ENCODE measurements at regions not wholly inside any gene's neighbourhood (a gene's known extent, or its start where the extent isn't known, plus 50 kb on each side); places are given as distances from the start of the nearest gene placed in this dataset.

- Histone ChIP-seq H3K4me3 (ENCODE audit: low read length in 2 of 2) (no peak overlapping the region), H3K9ac (ENCODE audit: low read depth in 1 of 2, low read length in 2 of 2) (no peak overlapping the region), H3K27me3 (ENCODE audit: control insufficient read depth in 2 of 2, insufficient read depth in 2 of 2, low read length in 2 of 2) (no peaks in the 10 kb centered on the region), H3K27ac (ENCODE audit: low read depth in 2 of 2, low read length in 2 of 2) (no peak overlapping the region), H3K36me3 (ENCODE audit: control insufficient read depth in 2 of 2, insufficient read depth in 2 of 2, low read length in 2 of 2) (no peaks in the 10 kb centered on the region), H3K9me3 (ENCODE audit: control insufficient read depth in 2 of 2, low read length in 2 of 2) (no peaks in the 10 kb centered on the region), H3K4me1 (ENCODE audit: control insufficient read depth in 2 of 2, insufficient read depth in 2 of 2, low read length in 2 of 2) (no peaks in the 10 kb centered on the region)
Measured at GRCh38 chr3:28948685-28949084, 332.2 kb upstream of the RBMS3 start.

- Histone ChIP-seq H3K4me1 (ENCODE audit: control insufficient read depth in 2 of 2, insufficient read depth in 2 of 2, low read length in 2 of 2) (no peaks in the 10 kb centered on the region), H3K27ac (ENCODE audit: low read depth in 2 of 2, low read length in 2 of 2) (no peak overlapping the region), H3K36me3 (ENCODE audit: control insufficient read depth in 2 of 2, insufficient read depth in 2 of 2, low read length in 2 of 2) (no peaks in the 10 kb centered on the region), H3K27me3 (ENCODE audit: control insufficient read depth in 2 of 2, insufficient read depth in 2 of 2, low read length in 2 of 2) (no peaks in the 10 kb centered on the region), H3K9ac (ENCODE audit: low read depth in 1 of 2, low read length in 2 of 2) (no peak overlapping the region), H3K4me3 (ENCODE audit: low read length in 2 of 2) (no peak overlapping the region), H3K9me3 (ENCODE audit: control insufficient read depth in 2 of 2, low read length in 2 of 2) (no peaks in the 10 kb centered on the region)
Measured at GRCh38 chr3:28949580-28949979, 331.3 kb upstream of the RBMS3 start.

GRCh38 chr3:28950614-28951013 lies 330.3 kb upstream of the RBMS3 start:
- Histone ChIP-seq H3K4me1 (ENCODE audit: control insufficient read depth in 2 of 2, insufficient read depth in 2 of 2, low read length in 2 of 2) (no peaks in the 10 kb centered on the region), H3K4me3 (ENCODE audit: low read length in 2 of 2) (no peak overlapping the region), H3K9me3 (ENCODE audit: control insufficient read depth in 2 of 2, low read length in 2 of 2) (no peaks in the 10 kb centered on the region), H3K27ac (ENCODE audit: low read depth in 2 of 2, low read length in 2 of 2) (no peak overlapping the region), H3K27me3 (ENCODE audit: control insufficient read depth in 2 of 2, insufficient read depth in 2 of 2, low read length in 2 of 2) (no peaks in the 10 kb centered on the region), H3K36me3 (ENCODE audit: control insufficient read depth in 2 of 2, insufficient read depth in 2 of 2, low read length in 2 of 2) (no peaks in the 10 kb centered on the region), H3K9ac (ENCODE audit: low read depth in 1 of 2, low read length in 2 of 2) (no peak overlapping the region)

GRCh38 chr3:28951772-28952556 lies 328.9 kb upstream of the RBMS3 start:
- Histone ChIP-seq H3K9ac (ENCODE audit: low read depth in 1 of 2, low read length in 2 of 2) (no peak overlapping the region), H3K27ac (ENCODE audit: low read depth in 2 of 2, low read length in 2 of 2) (no peak overlapping the region), H3K27me3 (ENCODE audit: control insufficient read depth in 2 of 2, insufficient read depth in 2 of 2, low read length in 2 of 2) (no peaks in the 10 kb centered on the region), H3K4me1 (ENCODE audit: control insufficient read depth in 2 of 2, insufficient read depth in 2 of 2, low read length in 2 of 2) (no peaks in the 10 kb centered on the region), H3K36me3 (ENCODE audit: control insufficient read depth in 2 of 2, insufficient read depth in 2 of 2, low read length in 2 of 2) (no peaks in the 10 kb centered on the region), H3K4me3 (ENCODE audit: low read length in 2 of 2) (no peak overlapping the region), H3K9me3 (ENCODE audit: control insufficient read depth in 2 of 2, low read length in 2 of 2) (no peaks in the 10 kb centered on the region)

- no peaks in the 10 kb centered on the region for H3K36me3 ChIP-seq (ENCODE audit: control insufficient read depth in 2 of 2, insufficient read depth in 2 of 2, low read length in 2 of 2)
- H3K4me1 ChIP-seq (ENCODE audit: control insufficient read depth in 2 of 2, insufficient read depth in 2 of 2, low read length in 2 of 2), result no peaks in the 10 kb centered on the region
- no peaks in the 10 kb centered on the region for H3K9me3 ChIP-seq (ENCODE audit: control insufficient read depth in 2 of 2, low read length in 2 of 2)
- no peak overlapping the region for H3K9ac ChIP-seq (ENCODE audit: low read depth in 1 of 2, low read length in 2 of 2)
- no peak overlapping the region for H3K27ac ChIP-seq (ENCODE audit: low read depth in 2 of 2, low read length in 2 of 2)
- H3K4me3 ChIP-seq (ENCODE audit: low read length in 2 of 2), result no peak overlapping the region
- no peaks in the 10 kb centered on the region for H3K27me3 ChIP-seq (ENCODE audit: control insufficient read depth in 2 of 2, insufficient read depth in 2 of 2, low read length in 2 of 2)
Measured at GRCh38 chr3:28958656-28959055, 322.2 kb upstream of the RBMS3 start.

- Histone ChIP-seq H3K27ac (ENCODE audit: low read depth in 2 of 2, low read length in 2 of 2) (no peak overlapping the region), H3K9me3 (ENCODE audit: control insufficient read depth in 2 of 2, low read length in 2 of 2) (no peaks in the 10 kb centered on the region), H3K4me1 (ENCODE audit: control insufficient read depth in 2 of 2, insufficient read depth in 2 of 2, low read length in 2 of 2) (no peaks in the 10 kb centered on the region)
Measured at GRCh38 chr3:28971156-28971555, 309.7 kb upstream of the RBMS3 start.

GRCh38 chr3:28972921-28973320 lies 307.9 kb upstream of the RBMS3 start:
- H3K9ac ChIP-seq (ENCODE audit: low read depth in 1 of 2, low read length in 2 of 2), result no peak overlapping the region
- no peaks in the 10 kb centered on the region for H3K9me3 ChIP-seq (ENCODE audit: control insufficient read depth in 2 of 2, low read length in 2 of 2)
- no peaks in the 10 kb centered on the region for H3K27me3 ChIP-seq (ENCODE audit: control insufficient read depth in 2 of 2, insufficient read depth in 2 of 2, low read length in 2 of 2)
- no peaks in the 10 kb centered on the region for H3K4me1 ChIP-seq (ENCODE audit: control insufficient read depth in 2 of 2, insufficient read depth in 2 of 2, low read length in 2 of 2)
- H3K27ac ChIP-seq (ENCODE audit: low read depth in 2 of 2, low read length in 2 of 2), result no peak overlapping the region
- H3K36me3 ChIP-seq (ENCODE audit: control insufficient read depth in 2 of 2, insufficient read depth in 2 of 2, low read length in 2 of 2), result no peaks in the 10 kb centered on the region
- no peak overlapping the region for H3K4me3 ChIP-seq (ENCODE audit: low read length in 2 of 2)

More at GRCh38 chr3:28971156-28971555, 309.7 kb upstream of the RBMS3 start:
- no peaks in the 10 kb centered on the region for H3K27me3 ChIP-seq (ENCODE audit: control insufficient read depth in 2 of 2, insufficient read depth in 2 of 2, low read length in 2 of 2)
- no peak overlapping the region for H3K9ac ChIP-seq (ENCODE audit: low read depth in 1 of 2, low read length in 2 of 2)
- H3K4me3 ChIP-seq (ENCODE audit: low read length in 2 of 2), result no peak overlapping the region
- H3K36me3 ChIP-seq (ENCODE audit: control insufficient read depth in 2 of 2, insufficient read depth in 2 of 2, low read length in 2 of 2), result no peaks in the 10 kb centered on the region

- H3K27ac ChIP-seq (ENCODE audit: low read depth in 2 of 2, low read length in 2 of 2), result no peak overlapping the region
- H3K36me3 ChIP-seq (ENCODE audit: control insufficient read depth in 2 of 2, insufficient read depth in 2 of 2, low read length in 2 of 2), result no peaks in the 10 kb centered on the region
- no peaks in the 10 kb centered on the region for H3K9me3 ChIP-seq (ENCODE audit: control insufficient read depth in 2 of 2, low read length in 2 of 2)
- H3K4me1 ChIP-seq (ENCODE audit: control insufficient read depth in 2 of 2, insufficient read depth in 2 of 2, low read length in 2 of 2), result no peaks in the 10 kb centered on the region
- H3K27me3 ChIP-seq (ENCODE audit: control insufficient read depth in 2 of 2, insufficient read depth in 2 of 2, low read length in 2 of 2), result no peaks in the 10 kb centered on the region
- no peak overlapping the region for H3K4me3 ChIP-seq (ENCODE audit: low read length in 2 of 2)
- H3K9ac ChIP-seq (ENCODE audit: low read depth in 1 of 2, low read length in 2 of 2), result no peak overlapping the region
Measured at GRCh38 chr3:28973609-28974008, 307.3 kb upstream of the RBMS3 start.

- no peaks in the 10 kb centered on the region for H3K27me3 ChIP-seq (ENCODE audit: control insufficient read depth in 2 of 2, insufficient read depth in 2 of 2, low read length in 2 of 2)
- no peaks in the 10 kb centered on the region for H3K4me1 ChIP-seq (ENCODE audit: control insufficient read depth in 2 of 2, insufficient read depth in 2 of 2, low read length in 2 of 2)
- H3K9ac ChIP-seq (ENCODE audit: low read depth in 1 of 2, low read length in 2 of 2), result no peak overlapping the region
- no peaks in the 10 kb centered on the region for H3K9me3 ChIP-seq (ENCODE audit: control insufficient read depth in 2 of 2, low read length in 2 of 2)
- no peak overlapping the region for H3K4me3 ChIP-seq (ENCODE audit: low read length in 2 of 2)
- H3K36me3 ChIP-seq (ENCODE audit: control insufficient read depth in 2 of 2, insufficient read depth in 2 of 2, low read length in 2 of 2), result no peaks in the 10 kb centered on the region
- H3K27ac ChIP-seq (ENCODE audit: low read depth in 2 of 2, low read length in 2 of 2), result no peak overlapping the region
Measured at GRCh38 chr3:28978092-28978491, 302.8 kb upstream of the RBMS3 start.

GRCh38 chr3:28980131-28980530 lies 300.7 kb upstream of the RBMS3 start:
- no peak overlapping the region for H3K9ac ChIP-seq (ENCODE audit: low read depth in 1 of 2, low read length in 2 of 2)
- no peaks in the 10 kb centered on the region for H3K27me3 ChIP-seq (ENCODE audit: control insufficient read depth in 2 of 2, insufficient read depth in 2 of 2, low read length in 2 of 2)
- H3K9me3 ChIP-seq (ENCODE audit: control insufficient read depth in 2 of 2, low read length in 2 of 2), result no peaks in the 10 kb centered on the region
- H3K36me3 ChIP-seq (ENCODE audit: control insufficient read depth in 2 of 2, insufficient read depth in 2 of 2, low read length in 2 of 2), result no peaks in the 10 kb centered on the region
- H3K4me1 ChIP-seq (ENCODE audit: control insufficient read depth in 2 of 2, insufficient read depth in 2 of 2, low read length in 2 of 2), result no peaks in the 10 kb centered on the region
- H3K27ac ChIP-seq (ENCODE audit: low read depth in 2 of 2, low read length in 2 of 2), result no peak overlapping the region
- H3K4me3 ChIP-seq (ENCODE audit: low read length in 2 of 2), result no peak overlapping the region
